Panc1 (cell line): ENCODE measurements at regions not wholly inside any gene's neighbourhood (a gene's known extent, or its start where the extent isn't known, plus 50 kb on each side); places are given as distances from the start of the nearest gene placed in this dataset.

Source experiments
- POLR2AphosphoS5 ChIP-seq: IDR thresholded peaks from 2 replicates; pipeline ENCODE4 v1.6.1; 2012; ENCODE audit warnings: mild to moderate bottlenecking, low read depth, low read length, moderate library complexity
- TF ChIP-seq, protein P1 (sequence below): fragments of 450-650 bp; IDR thresholded peaks from 2 replicates; pipeline ENCODE4 v1.5.1; 2017; ENCODE audit warnings: mild to moderate bottlenecking
- TF ChIP-seq, protein P2 (sequence below), 2 experiments: IDR thresholded peaks; 2 replicates each; pipeline ENCODE4 v1.6.1; 2011 to 2012; ENCODE audit warnings: low read depth in 2 of 2, control low read depth in 1 of 2, low read length in 1 of 2, mild to moderate bottlenecking in 1 of 2, moderate library complexity in 1 of 2; ENCODE audit not compliant: insufficient read depth in 1 of 2

DNA sequence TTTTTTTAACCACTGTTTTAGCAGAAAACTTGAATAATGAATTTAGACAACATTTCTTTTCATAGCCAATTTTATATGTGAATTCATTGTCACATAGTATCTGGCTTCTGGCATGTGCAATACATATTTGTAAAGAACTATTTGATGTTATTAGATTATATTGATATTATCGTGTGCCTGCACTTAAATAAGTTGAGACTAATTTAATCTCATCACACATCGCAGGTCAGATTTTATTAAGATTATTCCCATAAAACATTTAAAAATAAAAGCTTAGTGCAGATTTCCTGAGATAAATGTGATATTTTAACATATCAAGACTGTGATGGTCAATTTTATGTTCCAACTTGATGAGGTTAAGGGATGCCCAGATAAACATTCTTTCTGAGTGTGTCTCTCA is 1565.3 kb upstream of the LRRTM3 start:
- TF ChIP-seq, protein P1, sequence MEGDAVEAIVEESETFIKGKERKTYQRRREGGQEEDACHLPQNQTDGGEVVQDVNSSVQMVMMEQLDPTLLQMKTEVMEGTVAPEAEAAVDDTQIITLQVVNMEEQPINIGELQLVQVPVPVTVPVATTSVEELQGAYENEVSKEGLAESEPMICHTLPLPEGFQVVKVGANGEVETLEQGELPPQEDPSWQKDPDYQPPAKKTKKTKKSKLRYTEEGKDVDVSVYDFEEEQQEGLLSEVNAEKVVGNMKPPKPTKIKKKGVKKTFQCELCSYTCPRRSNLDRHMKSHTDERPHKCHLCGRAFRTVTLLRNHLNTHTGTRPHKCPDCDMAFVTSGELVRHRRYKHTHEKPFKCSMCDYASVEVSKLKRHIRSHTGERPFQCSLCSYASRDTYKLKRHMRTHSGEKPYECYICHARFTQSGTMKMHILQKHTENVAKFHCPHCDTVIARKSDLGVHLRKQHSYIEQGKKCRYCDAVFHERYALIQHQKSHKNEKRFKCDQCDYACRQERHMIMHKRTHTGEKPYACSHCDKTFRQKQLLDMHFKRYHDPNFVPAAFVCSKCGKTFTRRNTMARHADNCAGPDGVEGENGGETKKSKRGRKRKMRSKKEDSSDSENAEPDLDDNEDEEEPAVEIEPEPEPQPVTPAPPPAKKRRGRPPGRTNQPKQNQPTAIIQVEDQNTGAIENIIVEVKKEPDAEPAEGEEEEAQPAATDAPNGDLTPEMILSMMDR: no peak
- TF ChIP-seq POLR2AphosphoS5: no peak
- TF ChIP-seq, protein P2, sequence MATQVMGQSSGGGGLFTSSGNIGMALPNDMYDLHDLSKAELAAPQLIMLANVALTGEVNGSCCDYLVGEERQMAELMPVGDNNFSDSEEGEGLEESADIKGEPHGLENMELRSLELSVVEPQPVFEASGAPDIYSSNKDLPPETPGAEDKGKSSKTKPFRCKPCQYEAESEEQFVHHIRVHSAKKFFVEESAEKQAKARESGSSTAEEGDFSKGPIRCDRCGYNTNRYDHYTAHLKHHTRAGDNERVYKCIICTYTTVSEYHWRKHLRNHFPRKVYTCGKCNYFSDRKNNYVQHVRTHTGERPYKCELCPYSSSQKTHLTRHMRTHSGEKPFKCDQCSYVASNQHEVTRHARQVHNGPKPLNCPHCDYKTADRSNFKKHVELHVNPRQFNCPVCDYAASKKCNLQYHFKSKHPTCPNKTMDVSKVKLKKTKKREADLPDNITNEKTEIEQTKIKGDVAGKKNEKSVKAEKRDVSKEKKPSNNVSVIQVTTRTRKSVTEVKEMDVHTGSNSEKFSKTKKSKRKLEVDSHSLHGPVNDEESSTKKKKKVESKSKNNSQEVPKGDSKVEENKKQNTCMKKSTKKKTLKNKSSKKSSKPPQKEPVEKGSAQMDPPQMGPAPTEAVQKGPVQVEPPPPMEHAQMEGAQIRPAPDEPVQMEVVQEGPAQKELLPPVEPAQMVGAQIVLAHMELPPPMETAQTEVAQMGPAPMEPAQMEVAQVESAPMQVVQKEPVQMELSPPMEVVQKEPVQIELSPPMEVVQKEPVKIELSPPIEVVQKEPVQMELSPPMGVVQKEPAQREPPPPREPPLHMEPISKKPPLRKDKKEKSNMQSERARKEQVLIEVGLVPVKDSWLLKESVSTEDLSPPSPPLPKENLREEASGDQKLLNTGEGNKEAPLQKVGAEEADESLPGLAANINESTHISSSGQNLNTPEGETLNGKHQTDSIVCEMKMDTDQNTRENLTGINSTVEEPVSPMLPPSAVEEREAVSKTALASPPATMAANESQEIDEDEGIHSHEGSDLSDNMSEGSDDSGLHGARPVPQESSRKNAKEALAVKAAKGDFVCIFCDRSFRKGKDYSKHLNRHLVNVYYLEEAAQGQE (IDR thresholded peaks at IDR 0.05; ENCODE audit: insufficient read depth in 1 of 2, low read depth in 2 of 2, low read length in 1 of 2): no peak
